HepG2 (cell line): ENCODE measurements at regions not wholly inside any gene's neighbourhood (a gene's known extent, or its start where the extent isn't known, plus 50 kb on each side); places are given as distances from the start of the nearest gene placed in this dataset.

ENCODE experiments used
- ARNT2 ChIP-seq: sonication (generic); formaldehyde crosslinking; IDR thresholded peaks from 2 replicates; pipeline ENCODE4 v1.8.0; 2022; ENCODE audit warnings: mild to moderate bottlenecking, low read depth, missing genetic modification reagents, moderate library complexity
- NFATC3 ChIP-seq: sonication (generic); formaldehyde crosslinking; IDR thresholded peaks from 2 replicates; pipeline ENCODE4 v1.5.1; 2020; ENCODE audit warnings: mild to moderate bottlenecking, missing genetic modification reagents
- POLR2A ChIP-seq, 2 experiments: IDR thresholded peaks; 2 replicates each; pipeline ENCODE4 v1.6.1; 2011; ENCODE audit warnings: low read depth in 2 of 2, low read length in 2 of 2, mild to moderate bottlenecking in 1 of 2, moderate library complexity in 1 of 2; ENCODE audit not compliant: insufficient read depth in 1 of 2
- POLR2AphosphoS2 ChIP-seq: IDR thresholded peaks from 2 replicates; pipeline ENCODE4 v1.6.1; 2011; ENCODE audit warnings: low read depth, low read length, improper control_type of control experiment
- PRDM15 ChIP-seq: sonication (generic); formaldehyde crosslinking; IDR thresholded peaks from 2 replicates; pipeline ENCODE4 v1.4.0; 2020; ENCODE audit warnings: missing genetic modification reagents
- RAD21 ChIP-seq: fragments of 450-650 bp; formaldehyde crosslinking; IDR thresholded peaks from 2 replicates; pipeline ENCODE4 v1.5.0; 2020; ENCODE audit warnings: mild to moderate bottlenecking
- SCMH1 ChIP-seq: sonication (generic); formaldehyde crosslinking; IDR thresholded peaks from 2 replicates; pipeline ENCODE4 v1.9.0; 2021; ENCODE audit warnings: missing genetic modification reagents, mild to moderate bottlenecking, borderline replicate concordance
- ZNF274 ChIP-seq: sonication (generic); formaldehyde crosslinking; IDR thresholded peaks from 2 replicates; pipeline ENCODE4 v1.5.1; 2020; ENCODE audit warnings: mild to moderate bottlenecking, missing genetic modification reagents
- ZNF407 ChIP-seq: sonication (generic); formaldehyde crosslinking; IDR thresholded peaks from one replicate; pipeline ENCODE4 v1.5.1; 2020; ENCODE audit warnings: mild to moderate bottlenecking, missing genetic modification reagents; ENCODE audit errors: not compliant biosample characterization
- TF ChIP-seq, protein P1 (sequence below): sonication (generic); formaldehyde crosslinking; IDR thresholded peaks from 2 replicates; pipeline ENCODE4 v1.4.0; 2020; ENCODE audit warnings: low read depth, mild to moderate bottlenecking, missing genetic modification reagents

- TF ChIP-seq SCMH1 (CRISPR knock-in tag) (no peak), POLR2AphosphoS2 (no peak), RAD21 (no peak), POLR2A (IDR thresholded peaks at IDR 0.05; ENCODE audit: insufficient read depth in 1 of 2, low read depth in 2 of 2, low read length in 2 of 2) (no peak), ZNF407 (no peak), PRDM15 (CRISPR knock-in tag) (no peak), ZNF274 (CRISPR knock-in tag) (no peak), ARNT2 (CRISPR knock-in tag) (no peak), NFATC3 (no peak)
- TF ChIP-seq, protein P1, sequence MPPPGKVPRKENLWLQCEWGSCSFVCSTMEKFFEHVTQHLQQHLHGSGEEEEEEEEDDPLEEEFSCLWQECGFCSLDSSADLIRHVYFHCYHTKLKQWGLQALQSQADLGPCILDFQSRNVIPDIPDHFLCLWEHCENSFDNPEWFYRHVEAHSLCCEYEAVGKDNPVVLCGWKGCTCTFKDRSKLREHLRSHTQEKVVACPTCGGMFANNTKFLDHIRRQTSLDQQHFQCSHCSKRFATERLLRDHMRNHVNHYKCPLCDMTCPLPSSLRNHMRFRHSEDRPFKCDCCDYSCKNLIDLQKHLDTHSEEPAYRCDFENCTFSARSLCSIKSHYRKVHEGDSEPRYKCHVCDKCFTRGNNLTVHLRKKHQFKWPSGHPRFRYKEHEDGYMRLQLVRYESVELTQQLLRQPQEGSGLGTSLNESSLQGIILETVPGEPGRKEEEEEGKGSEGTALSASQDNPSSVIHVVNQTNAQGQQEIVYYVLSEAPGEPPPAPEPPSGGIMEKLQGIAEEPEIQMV: no peak
These were observed 1777.1 kb downstream of the OLFM4 start for GRCh38 chr13:54805743-54806142.
